ENCODE measurements at regions not wholly inside any gene's neighbourhood (a gene's known extent, or its start where the extent isn't known, plus 50 kb on each side); places are given as distances from the start of the nearest gene placed in this dataset.
A peak's percentile ranks its signal among the peaks of the same experiment; 100 is the strongest.
"Not testable (repeated sequence)": the region's sequence is repeated elsewhere in the genome, so short reads cannot be mapped to it uniquely, and the experiment has no call there.

- no peak for DNase-seq (ENCODE audit: low spot score)
Observed at GRCh38 chr3:150328654-150329040, 79.5 kb upstream of the TSC22D2 start.

GRCh38 chr3:150327678-150328653 lies 80.1 kb upstream of the TSC22D2 start:
- DNase-seq (ENCODE audit: low spot score): no peak

GRCh38 chr3:150324788-150325187 lies 83.3 kb upstream of the TSC22D2 start:
- no peak for DNase-seq (ENCODE audit: low spot score)

DNA sequence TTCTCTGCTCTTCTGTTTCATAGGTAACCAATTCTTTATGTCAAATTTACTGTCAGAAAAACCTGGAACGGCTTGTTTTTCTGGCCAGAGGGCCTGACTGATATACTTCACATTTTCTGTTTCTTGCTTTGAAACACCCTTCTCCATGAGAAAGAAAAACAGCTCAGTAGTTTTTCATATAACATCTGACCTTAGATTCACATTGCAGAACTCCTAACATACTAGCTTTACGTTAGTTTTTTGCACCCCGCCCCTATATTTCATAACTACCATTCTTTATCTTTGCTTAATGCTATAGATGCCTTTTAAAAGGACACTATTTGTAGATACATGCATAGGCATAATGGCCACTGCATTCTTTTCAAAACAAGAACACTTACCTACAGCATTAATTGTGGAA lies 83.9 kb upstream of the TSC22D2 start:
- DNase-seq (ENCODE audit: low spot score): no peak

GRCh38 chr3:150323770-150324169 lies 84.3 kb upstream of the TSC22D2 start:
- DNase-seq (ENCODE audit: low spot score): no peak

GRCh38 chr3:150323091-150323490 lies 85.0 kb upstream of the TSC22D2 start:
- not testable (repeated sequence) for DNase-seq (ENCODE audit: low spot score)

DNA sequence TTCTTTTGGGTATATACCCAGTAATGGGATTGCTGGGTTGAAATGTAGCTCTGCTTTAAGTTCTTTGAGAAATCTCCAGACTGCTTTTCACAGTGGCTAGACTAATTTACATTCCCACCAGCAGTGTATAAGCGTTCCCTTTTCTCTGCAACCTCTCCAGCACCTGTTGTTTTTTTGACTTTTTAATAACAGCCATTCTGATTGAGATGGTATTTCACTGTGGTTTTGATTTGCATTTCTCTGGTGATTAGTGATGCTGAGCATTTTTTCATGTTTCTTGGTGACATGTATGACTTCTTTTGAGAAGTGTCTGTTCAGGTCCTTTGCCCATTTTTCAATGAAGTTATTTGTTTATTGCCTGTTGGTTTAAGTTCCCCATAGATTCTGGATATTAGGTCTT lies 87.1 kb upstream of the TSC22D2 start:
- not testable (repeated sequence) for DNase-seq (ENCODE audit: low spot score)

GRCh38 chr3:150319900-150320299 lies 88.2 kb upstream of the TSC22D2 start:
- peak; percentile 22 for DNase-seq (ENCODE audit: low spot score)

- DNase-seq (ENCODE audit: low spot score): no peak
Observed at GRCh38 chr3:150317469-150317868, 90.6 kb upstream of the TSC22D2 start.

DNA sequence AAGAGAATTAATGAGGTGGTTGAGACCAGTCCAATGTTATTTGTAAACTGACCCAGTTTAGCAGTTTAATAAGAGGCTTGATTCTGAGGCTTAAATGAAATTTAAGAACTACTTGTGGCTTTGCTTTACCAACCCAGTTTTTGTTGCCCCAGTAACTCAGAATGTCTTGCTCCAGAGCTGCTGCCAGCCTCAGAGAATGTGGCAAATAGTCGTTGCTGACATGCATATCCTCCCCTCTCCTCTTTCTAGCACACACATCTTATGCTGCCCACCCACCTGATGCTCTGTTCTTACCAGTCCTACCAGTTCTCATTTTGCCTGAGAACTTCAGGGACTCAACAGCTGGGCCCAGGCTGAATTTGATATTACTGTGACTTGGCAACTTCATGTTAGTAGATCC lies 92.4 kb upstream of the TSC22D2 start:
- DNase-seq (ENCODE audit: low spot score): no peak

- DNase-seq (ENCODE audit: low spot score): peak; percentile 57
Observed at GRCh38 chr3:150314248-150315004, 93.7 kb upstream of the TSC22D2 start.

GRCh38 chr3:150312018-150312657 lies 96.0 kb upstream of the TSC22D2 start:
- no peak for DNase-seq (ENCODE audit: low spot score)

- no peak for DNase-seq (ENCODE audit: low spot score)
Observed at GRCh38 chr3:150311156-150311555, 96.9 kb upstream of the TSC22D2 start.

DNA sequence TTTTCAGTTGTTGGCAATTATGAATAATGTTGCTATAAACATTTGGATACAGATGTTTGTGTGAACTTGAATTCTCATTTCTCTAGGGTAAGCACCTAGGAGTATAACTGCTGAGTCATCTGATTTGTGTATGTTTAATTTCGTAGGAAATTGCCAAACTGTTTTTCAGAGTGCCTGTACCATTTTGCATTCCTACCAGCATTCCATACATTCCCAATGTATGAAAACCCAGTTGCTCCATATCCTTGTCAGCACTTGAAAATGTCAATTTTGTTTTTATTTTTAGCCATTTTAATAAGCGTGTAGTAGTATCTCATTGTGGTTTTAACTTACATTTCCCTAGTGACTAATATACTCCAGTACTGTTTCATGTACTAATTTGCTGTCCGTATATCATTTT lies 98.5 kb upstream of the TSC22D2 start:
- no peak for DNase-seq (ENCODE audit: low spot score)

DNA sequence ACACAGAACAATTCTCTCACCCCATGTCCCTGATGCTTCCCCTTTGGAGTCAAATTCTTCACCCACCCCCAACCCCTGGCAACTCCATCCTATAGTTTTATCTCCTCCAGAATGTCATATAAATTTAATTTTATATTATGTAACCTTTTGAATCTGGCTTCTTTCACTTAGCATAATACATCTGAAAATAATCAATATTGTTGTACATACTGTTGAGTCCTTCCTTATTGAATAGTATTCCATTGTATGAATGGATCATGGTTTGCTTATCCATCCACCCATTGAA lies 98.9 kb upstream of the TSC22D2 start:
- no peak for DNase-seq (ENCODE audit: low spot score)

DNA sequence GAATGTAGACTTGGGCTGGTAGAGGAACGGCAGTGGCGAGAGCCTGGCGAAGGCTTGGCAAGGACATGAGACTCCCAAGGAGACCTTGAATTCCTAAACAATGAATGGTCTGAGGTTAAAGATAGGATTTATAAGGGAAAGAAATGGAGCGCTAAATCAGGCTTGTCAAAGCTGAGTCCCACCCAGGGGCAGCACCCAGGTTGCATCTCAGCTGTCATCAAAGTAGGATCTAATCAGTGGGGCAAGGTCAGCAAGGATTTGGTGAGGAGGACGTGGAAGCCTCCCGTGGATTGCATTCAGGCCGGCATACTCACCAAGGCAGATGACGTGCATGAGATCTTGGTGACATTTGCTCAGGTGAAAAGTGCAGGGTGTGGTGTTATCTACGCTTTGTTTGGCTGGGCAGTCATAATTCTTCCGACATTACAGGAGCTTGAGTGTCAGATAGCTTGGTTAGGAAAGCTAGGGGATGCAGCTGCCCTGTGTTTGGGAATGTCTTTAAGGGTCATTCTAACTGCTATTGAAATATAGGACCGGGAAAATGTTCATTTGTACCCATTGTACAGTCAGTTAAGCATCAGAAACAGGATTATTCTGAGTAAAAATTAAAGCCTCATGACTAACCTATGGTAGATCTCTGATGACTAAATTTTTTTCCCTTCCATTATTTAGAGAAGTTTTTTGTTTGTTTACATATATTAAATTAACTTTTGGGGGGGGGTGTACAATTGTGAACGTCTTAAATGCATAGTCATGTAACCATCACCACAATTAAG lies 99.4 kb upstream of the TSC22D2 start:
- no peak for DNase-seq (ENCODE audit: low spot score)

GRCh38 chr3:150308037-150308319 lies 100.1 kb upstream of the TSC22D2 start:
- no peak for DNase-seq (ENCODE audit: low spot score)

GRCh38 chr3:150307311-150308036 lies 100.6 kb upstream of the TSC22D2 start:
- DNase-seq (ENCODE audit: low spot score): no peak

DNA sequence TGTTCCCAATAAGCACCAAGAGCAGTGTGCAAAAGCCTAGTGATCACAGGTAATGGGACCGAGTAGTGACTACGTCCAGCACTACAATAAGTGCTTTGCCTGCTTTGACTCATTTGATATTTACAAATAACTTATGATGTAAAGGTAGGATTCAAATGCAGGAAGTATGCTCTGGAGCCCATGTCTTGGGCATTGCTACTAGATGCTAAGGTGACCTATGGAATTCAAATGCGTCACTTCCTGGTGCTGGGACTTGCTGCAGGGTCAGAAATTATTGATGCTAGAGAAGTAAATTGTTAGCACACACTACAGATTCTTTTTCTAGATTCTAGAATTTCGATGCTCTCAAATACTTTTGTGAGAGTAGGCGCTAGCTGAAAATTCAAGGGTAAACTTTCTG lies 101.2 kb upstream of the TSC22D2 start:
- DNase-seq (ENCODE audit: low spot score): no peak

DNA sequence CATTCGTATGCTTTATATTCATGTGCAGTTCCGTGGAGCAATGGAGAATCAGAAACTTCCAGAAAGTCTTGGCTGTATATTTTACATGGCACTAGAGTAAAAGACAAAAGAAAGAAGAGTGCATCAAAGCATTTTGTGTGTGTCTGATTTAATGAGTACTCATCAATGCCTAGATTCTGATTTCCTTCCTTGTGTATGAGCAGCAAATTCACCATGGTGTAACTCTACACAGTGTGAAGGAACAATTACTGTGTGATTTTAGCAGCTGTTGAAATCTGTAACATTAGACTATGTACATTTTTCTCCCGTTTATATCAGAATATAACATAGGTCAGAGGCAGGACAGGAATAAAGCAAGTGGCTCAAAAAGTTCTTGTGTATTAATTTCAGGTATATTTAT lies 102.0 kb upstream of the TSC22D2 start:
- DNase-seq (ENCODE audit: low spot score): no peak

DNA sequence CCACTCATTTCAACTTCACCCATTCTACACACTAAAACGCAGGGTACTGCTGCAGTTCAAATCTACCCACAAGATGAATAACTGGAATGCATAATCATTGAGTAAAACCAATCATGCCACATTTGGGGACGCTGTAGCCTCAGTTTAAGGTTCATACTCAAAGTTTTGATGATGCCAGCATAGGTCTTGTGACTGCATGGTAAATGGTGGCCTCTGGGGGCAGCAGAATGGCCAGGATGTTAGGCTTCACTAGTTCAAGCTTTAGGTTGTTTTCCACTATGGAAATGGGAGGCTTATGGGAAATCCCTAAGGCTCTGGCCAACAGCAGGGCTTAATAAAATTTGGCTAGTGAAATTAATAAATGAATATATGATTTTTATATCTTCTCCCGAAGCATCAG lies 104.3 kb upstream of the TSC22D2 start:
- no peak for DNase-seq (ENCODE audit: low spot score)
